Lung (tissue), 11 donors: ENCODE measurements at regions not wholly inside any gene's neighbourhood (a gene's known extent, or its start where the extent isn't known, plus 50 kb on each side); places are given as distances from the start of the nearest gene placed in this dataset.
"Not testable (repeated sequence)": the region's sequence is repeated elsewhere in the genome, so short reads cannot be mapped to it uniquely, and the experiment has no call there.

Experiments used
- ATAC-seq: fragments of 200-7000 bp; cut with Tn5 transposase; one replicate; pipeline ENCODE4 v1.9.1; 2020; ENCODE audit warnings: moderate number of reproducible peaks; ENCODE audit not compliant: insufficient read depth, low FRiP score
- DNase-seq, 3 donors: peaks; one replicate each; pipeline ENCODE4 v3.0.0-alpha.2; 2013 to 2017
- H3K27ac ChIP-seq, 2 donors: one replicate each; pipeline ENCODE4 v1.5.1; 2013; ENCODE audit warnings: mild to moderate bottlenecking in 2 of 2, moderate library complexity in 2 of 2, control low read depth in 1 of 2, inconsistent platforms in 1 of 2, low read depth in 1 of 2, low read length in 1 of 2
- H3K27me3 ChIP-seq, 3 donors: one replicate each; pipeline ENCODE4 v1.5.1; 2013; ENCODE audit warnings: low read length in 2 of 3; ENCODE audit not compliant: control insufficient read depth in 3 of 3, insufficient read depth in 3 of 3
- H3K36me3 ChIP-seq, 4 donors: one replicate each; pipeline ENCODE4 v1.5.1; 2013; ENCODE audit warnings: low read length in 4 of 4, mild to moderate bottlenecking in 1 of 4, moderate library complexity in 1 of 4; ENCODE audit not compliant: control insufficient read depth in 4 of 4, insufficient read depth in 4 of 4
- H3K4me1 ChIP-seq, 5 donors: one replicate each; pipeline ENCODE4 v1.5.1; 2013; ENCODE audit warnings: low read length in 5 of 5, mild to moderate bottlenecking in 2 of 5, moderate library complexity in 1 of 5; ENCODE audit not compliant: control insufficient read depth in 5 of 5, insufficient read depth in 5 of 5
- H3K4me3 ChIP-seq: one replicate; pipeline ENCODE4 v1.5.1; 2013; ENCODE audit warnings: mild to moderate bottlenecking, control low read depth, moderate library complexity
- H3K9ac ChIP-seq, 2 donors: one replicate each; pipeline ENCODE4 v1.5.1; 2013; ENCODE audit warnings: low read length in 2 of 2, control low read depth in 1 of 2; ENCODE audit not compliant: insufficient read depth in 1 of 2
- H3K9me3 ChIP-seq, 4 donors: one replicate each; pipeline ENCODE4 v1.5.1; 2013; ENCODE audit warnings: low read length in 3 of 4, mild to moderate bottlenecking in 1 of 4, moderate library complexity in 1 of 4; ENCODE audit not compliant: control insufficient read depth in 4 of 4, insufficient read depth in 3 of 4
- CTCF ChIP-seq: IDR thresholded peaks from 2 replicates; pipeline ENCODE4 v1.5.1; 2012; ENCODE audit warnings: mild to moderate bottlenecking; ENCODE audit errors: control extremely low read depth, extremely low read depth
- WGBS, 2 donors: extraction: QIAGEN DNeasy Blood & Tissue Kit; methylation state at CpG; one replicate each; pipeline ENCODE4 v1.1.7; 2013; 5-methylcytosine and 5-hydroxymethylcytosine counted together
- donor health status: control.
- donor health status: control.
- donor health status: Bipolar disorder and iron deficiency.
- donor health status: healthy.
- donor health status: DM: yes; HTN: yes; CAD: no.

GRCh38 chr20:54995011-54995410 lies 519.6 kb downstream of the DOK5 start:
- H3K9me3 ChIP-seq: no peaks in the 10 kb centered on the region
- WGBS, 2 donors: 46 to 62% methylated on average over 4 of the region's 4 CpGs
- no peak for TF ChIP-seq CTCF
- ATAC-seq (no peak), DNase-seq (peak in 1 of 3 donors; percentile 7)
- H3K4me3 ChIP-seq: no peak overlapping the region
- no peak overlapping the region for H3K9ac ChIP-seq
- no peaks in the 10 kb centered on the region for H3K4me1 ChIP-seq
- H3K27ac ChIP-seq: no peak overlapping the region
- no peaks in the 10 kb centered on the region for H3K36me3 ChIP-seq
- peaks cover 0 to 10% (median 8%) of the 10 kb centered on the region in 3 donors for H3K27me3 ChIP-seq

DNA sequence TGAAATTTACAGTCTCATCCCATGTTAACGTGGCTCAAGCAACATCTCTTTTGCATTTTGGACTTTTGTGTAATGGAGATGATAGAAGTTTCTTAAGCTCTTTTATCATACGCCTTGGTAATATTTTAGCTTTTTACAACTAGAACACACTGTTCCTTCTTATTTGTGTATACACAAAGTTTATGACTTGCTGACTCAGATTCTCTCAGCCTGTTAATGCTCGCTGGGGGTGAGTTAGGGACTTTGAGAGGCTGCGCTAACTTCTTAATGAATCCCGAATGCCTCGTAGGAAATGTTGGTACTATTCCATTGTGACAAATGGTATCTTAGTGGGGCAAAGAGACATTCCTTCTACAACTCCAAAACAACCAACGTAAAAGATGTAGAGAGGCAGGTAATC lies 509.7 kb downstream of the DOK5 start:
- Histone ChIP-seq H3K9ac (no peak overlapping the region), H3K36me3 (no peaks in the 10 kb centered on the region), H3K27me3 (no peaks in the 10 kb centered on the region), H3K4me1 (no peaks in the 10 kb centered on the region), H3K9me3 (no peaks in the 10 kb centered on the region), H3K4me3 (no peak overlapping the region), H3K27ac (no peak overlapping the region)
- DNase-seq (no peak), ATAC-seq (no peak)
- 87 to 89% methylated on average over 7 of the region's 7 CpGs for WGBS, 2 donors
- TF ChIP-seq CTCF: no peak

DNA sequence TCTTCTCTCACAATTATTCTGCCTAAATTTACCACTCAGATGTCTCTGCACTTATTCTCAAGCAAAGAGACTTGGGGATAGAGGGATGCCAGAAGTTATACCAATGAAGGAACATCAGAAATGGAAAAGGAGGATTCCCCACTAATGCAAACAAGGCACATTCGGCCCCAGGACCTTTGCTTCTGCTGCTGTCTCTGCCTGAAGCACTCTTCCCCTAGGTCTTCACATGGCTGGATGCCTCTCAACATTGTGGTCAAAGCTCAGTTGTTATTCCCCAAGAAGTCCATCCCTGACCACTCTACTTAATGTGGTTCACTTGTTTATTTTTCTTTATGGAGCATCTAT lies 508.7 kb downstream of the DOK5 start:
- Histone ChIP-seq H3K9me3 (no peaks in the 10 kb centered on the region), H3K4me3 (no peak overlapping the region), H3K9ac (no peak overlapping the region), H3K36me3 (no peaks in the 10 kb centered on the region), H3K4me1 (no peaks in the 10 kb centered on the region), H3K27me3 (no peaks in the 10 kb centered on the region), H3K27ac (no peak overlapping the region)
- no peak for TF ChIP-seq CTCF
- DNase-seq (no peak), ATAC-seq (no peak)
- WGBS, 2 donors: 72 to 85% methylated on average over 1 of the region's 1 CpG

GRCh38 chr20:54983394-54984103 lies 508.2 kb downstream of the DOK5 start:
- DNase-seq, H3K27ac ChIP-seq, H3K4me1 ChIP-seq, H3K9me3 ChIP-seq, H3K27me3 ChIP-seq, H3K9ac ChIP-seq, H3K36me3 ChIP-seq, H3K4me3 ChIP-seq, ATAC-seq: not testable (repeated sequence)
- WGBS, 2 donors: 88 to 91% methylated on average over 11 of the region's 11 CpGs
